HG03066 (cell line): ENCODE measurements at regions not wholly inside any gene's neighbourhood (a gene's known extent, or its start where the extent isn't known, plus 50 kb on each side); places are given as distances from the start of the nearest gene placed in this dataset.

Experiments used
- ATAC-seq: cut with Tn5 transposase; IDR thresholded peaks from one replicate; pipeline ENCODE4 v1.9.1; 2021; ENCODE audit warnings: low read depth; ENCODE audit not compliant: unreplicated experiment

DNA sequence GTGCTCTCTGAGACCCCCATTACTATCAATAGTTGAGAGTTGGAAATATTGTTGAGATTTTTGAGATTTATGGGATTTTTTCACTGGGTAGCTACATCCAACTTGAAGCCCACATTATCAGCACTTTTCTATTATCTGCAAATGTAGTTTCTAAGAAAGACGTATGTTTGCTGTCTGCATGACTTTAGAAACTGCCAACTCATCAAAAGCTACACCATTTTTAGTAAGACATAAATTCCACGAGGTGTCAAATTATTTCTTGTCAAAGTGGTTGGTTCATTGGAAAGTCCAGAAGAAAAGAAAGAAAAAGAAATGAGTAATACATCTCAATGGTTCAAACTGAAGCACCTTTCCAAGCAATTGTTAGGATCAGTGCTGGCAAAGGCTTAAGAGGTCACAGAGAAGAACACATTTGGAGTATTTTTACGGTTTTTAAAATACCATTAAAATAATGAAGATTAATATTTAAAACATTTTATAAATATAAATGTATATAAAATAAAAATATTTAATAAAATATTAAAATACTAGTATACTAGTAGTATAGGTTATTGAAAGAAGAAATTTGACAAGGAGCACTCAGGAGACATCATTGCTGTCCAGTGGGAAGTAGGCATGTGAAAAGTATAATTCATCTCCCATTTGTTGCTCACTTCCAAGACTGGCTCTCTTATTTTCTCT lies 463.5 kb downstream of the TAFA4 start:
- ATAC-seq: no peak

DNA sequence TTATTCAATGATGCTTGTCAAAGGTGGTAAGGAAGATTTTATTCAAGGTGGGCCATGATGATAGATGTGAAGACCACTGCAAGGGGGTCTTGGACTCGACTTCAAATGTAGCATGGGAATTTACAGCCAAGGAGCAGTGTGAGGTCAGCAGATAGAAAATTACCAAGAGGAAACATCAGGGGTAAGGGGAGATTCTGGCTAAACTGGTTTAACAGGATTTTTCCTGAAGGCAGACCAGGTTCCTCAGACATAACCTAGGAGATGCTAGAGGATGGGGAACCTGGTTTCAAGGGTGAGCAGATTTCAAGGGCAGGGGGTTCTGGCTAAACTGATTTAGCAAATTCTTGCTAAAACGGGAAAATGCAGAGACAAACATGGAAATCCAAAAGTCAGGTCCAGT lies 464.9 kb downstream of the TAFA4 start:
- ATAC-seq: no peak

DNA sequence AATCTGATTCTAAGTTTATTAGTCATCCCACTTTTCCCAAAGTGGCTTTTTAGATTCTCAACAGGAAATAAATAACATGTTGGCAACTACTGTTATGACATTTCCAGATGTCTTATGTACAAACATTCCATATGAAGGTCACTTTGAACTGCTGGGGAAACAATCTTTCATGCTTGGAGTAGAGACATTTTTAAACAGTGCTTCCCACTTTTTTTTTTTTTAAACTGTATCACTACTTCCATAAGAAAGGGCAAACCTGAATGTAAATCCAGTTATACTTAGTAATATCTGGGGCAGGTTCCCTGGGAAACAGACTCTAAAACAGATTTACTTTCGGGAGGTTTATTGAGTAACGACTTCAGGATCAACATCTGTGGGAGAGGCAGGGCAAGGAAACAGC lies 473.8 kb downstream of the TAFA4 start:
- no peak for ATAC-seq

DNA sequence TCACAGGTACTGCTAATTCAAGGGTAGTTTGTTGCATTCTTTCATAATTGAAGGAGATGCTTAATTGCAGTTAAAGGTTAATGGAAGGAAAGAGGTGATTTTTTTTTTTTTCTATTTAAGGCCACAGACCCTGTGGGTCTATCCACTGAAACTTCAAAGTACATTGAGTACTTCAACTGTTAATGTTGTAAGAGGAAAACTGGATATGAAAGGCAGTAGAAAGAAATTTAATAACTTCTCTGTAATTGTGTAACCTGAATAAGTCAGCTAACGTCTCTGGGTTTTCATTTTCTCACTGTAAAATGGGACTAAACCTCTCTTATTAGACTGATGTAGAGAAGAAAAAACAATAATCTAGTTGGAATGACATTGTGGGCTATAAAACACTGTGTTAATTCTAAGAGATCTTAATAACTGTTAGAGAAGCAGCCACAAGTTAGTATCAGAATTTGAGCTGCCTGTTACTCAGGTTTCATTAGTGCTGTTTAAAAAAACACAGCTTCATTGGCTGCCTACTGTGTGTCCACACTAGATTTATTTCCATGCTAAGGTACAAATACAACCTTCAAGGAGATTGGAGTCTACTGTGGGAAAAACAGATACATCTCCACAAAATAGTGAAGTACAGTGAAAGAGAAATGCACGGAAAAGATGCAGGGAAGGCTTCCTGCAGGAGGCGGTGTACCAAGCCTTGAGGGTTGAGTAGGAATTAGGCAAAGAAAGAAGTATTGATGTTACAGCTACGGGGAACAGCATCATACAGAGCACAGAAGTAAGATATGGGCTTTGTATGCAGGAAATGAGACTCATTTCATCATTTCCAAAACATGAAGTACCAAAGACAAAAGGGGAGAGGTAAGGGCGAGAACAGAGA lies 483.6 kb downstream of the TAFA4 start:
- no peak for ATAC-seq

DNA sequence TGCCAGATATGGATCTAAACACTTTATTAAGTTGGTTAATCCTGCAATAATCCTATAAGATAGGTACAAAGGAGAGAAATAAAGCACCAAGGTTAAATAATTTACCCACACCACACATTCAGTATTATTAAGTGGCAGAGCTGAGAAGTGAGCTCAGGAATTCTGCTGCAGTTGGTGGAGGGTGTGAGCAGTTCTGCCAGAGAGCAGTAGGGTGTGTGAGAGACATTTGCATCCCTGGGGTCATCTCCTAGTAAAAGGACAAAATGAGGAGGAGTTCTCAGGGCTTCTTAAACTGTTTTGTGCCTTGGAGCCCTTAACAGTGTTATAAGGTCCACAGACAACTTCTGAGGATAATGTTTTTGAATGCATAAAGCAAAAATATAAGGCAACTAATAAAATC lies 484.5 kb downstream of the TAFA4 start:
- no peak for ATAC-seq

DNA sequence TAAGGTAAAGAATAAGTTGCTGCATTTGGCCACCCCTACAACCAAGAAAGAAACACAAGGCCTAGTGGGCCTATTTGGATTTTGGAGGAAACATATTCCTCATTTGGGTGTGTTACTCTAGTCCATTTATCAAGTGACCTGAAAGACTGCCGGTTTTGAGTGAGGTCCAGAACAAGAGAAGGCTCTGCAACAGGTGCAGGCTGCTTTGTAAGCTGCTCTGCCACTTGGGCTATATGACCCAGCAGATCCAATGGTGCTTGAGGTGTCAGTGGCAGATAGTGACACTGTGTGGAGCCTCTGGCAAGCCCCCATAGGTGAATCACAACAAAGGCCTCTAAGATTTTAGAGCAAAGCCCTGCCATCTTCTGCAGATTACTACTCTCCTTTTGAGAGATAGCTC lies 491.3 kb downstream of the TAFA4 start:
- ATAC-seq: no peak

DNA sequence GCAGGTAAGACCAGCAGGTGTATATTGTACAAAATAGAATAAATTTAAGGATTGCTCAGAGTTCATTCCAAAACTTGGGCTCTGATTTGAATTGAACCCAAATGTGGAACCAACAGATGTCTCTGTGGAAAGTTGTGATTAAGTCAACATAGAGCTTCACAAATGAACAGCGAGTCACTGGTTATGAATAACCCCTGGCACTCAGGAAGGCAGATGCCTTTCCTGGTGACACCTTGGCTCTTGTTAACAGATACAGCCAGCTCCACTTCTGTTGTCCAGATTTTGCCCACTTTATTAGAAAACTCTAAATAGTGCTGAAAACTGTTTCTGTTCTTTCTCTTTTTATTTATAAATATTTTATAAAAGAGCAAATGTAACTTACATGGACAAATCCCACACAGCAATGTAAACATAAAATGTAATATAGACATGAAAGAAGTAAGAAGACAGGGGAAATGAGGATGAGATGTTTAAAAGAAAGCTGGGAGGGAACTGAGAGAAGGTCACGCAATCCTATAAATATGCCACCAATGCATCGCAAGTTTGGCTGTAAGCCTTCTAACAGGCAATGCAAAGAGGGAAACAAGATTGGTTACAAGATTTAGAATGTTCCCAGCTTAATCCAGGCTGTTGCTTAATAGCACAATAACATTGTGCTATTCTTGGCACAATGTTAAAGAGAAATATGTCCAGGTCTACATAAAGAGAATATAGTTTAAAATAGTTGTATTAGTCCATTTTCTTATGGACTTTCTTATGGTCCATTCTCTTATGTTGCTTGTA lies 495.5 kb downstream of the TAFA4 start:
- no peak for ATAC-seq

DNA sequence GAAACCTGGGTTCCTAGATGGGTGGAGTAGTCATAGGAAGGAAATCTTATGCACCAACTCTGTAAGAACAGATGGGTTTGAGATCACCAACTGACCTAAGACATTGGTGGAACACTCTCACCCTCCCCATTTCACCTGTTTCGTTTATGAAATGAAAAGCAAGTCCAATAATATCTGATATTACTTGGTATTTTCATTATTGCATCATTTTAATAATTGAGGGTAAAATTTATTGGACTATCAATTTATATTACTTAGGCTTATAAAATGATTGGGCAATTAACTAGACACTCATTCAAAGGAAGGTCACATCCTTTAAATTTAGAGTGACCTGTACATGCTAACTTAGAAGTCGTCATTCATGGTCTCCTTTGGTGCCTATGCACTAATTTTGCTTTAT lies 503.9 kb downstream of the TAFA4 start:
- ATAC-seq: no peak

DNA sequence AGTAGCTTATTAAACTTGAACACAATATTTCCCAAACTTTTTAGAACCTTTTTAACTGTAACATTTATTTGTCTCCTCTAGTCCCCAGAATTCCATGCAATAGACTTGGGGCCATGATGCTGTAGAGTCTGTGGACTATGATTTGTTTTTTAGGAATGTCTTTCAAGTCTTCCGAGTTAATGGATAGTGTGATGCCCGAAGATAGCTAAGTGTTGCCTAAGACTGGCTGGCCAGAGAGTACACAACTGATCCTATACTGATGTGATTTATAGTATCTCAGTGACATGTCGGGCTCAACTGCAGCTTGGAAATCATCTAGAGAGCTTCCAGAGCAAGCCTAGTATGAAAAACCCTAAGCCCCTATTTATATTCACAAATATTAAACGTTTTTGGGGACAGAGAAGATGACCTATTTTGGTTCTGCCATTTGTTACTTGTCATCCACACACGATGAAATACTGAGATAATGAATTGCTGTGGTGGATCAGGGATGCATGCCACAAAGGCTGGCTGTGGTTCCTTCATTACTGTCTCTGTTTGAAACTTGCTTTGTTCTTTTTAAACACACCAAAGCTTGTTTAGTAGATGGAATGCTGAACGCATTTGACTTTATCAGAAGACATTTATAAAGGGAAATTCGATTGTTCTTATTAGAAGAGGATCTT lies 507.4 kb downstream of the TAFA4 start:
- no peak for ATAC-seq

DNA sequence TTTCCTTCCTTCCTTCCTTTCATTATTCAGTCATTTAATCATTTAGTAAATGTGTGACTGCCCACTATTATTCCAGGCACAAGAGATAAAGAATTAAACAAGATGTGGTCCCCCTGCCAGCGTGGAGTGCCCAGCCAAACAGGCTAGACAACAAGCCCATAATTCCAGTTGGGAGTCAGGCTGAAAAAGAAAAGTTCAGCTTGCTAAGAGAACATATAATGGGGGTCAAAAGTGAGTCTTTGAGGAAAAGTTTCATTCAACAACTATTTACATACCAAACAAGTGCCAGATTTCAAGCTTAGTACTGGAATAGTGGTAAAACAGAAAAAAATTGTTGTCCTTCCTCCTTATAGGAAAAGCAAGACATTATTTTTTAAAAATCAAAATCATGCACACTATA lies 523.7 kb downstream of the TAFA4 start:
- ATAC-seq: no peak

DNA sequence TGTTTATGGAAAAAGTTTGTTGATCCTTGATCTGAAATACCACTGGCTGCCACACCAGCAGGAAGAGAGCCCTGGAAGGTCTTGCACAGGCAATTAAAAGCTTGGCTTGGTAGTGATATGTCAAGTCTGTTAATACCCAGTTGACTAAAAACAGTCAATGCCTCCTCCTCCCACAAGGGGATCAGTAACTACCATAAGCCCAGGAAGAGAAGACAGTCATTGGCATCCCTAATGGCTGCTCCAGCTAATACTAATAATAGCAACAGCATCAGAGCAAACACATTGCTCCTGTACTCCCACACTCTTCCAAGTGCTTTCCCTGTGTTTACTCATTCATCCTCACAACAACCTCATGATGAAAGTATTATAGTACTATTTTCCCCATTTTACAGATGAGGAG lies 528.6 kb downstream of the TAFA4 start:
- ATAC-seq: no peak

DNA sequence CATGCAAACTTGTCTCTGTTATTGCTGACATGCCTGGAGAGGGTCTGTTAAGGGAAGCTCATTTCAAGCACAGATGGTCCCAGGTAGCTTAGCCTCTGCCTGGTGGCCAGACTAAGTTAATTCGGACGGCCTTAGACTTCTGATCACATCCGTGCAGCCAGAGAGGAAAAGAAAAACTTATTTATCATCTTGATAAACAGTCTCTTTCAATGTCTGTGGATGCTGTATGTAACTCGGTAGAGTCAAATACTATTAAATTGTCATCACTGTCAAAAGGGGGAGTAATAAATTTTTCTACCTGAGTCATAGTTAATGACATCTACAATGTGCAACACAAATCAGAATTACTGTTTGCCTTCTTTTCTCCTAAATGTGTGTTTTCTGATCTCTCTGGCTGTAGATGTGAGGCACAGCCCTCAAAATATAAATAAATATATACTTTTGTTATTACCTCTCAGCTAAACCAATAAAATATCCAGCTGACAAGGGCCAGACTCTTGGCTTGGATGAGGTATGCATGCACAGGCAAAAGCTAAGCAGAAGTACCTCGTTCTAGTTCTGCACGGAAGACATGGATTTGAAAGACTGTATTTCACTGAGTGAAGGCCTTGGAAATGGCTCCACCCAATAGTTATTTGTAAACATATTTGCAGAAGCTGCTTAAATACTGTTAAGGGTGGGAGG lies 530.0 kb downstream of the TAFA4 start:
- ATAC-seq: no peak

DNA sequence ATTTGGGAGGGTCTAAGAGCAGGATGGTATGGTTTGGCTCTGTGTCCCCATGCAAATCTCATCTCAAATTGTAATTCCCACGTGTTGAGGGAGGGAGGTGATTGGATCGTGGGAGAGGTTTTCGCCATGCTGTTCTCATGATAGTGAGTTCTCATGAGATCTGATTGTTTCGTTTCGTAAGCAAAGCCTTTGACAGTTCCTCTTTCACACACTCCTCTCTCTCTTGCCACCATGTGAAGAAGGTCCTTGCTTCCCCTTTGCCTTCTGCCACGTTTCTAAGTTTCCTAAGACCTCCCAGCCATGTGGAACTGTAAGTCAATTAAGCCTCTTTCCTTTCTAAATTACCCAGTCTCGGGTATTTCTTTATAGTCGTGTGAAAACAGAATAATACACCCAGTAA lies 553.7 kb downstream of the TAFA4 start:
- ATAC-seq: no peak

DNA sequence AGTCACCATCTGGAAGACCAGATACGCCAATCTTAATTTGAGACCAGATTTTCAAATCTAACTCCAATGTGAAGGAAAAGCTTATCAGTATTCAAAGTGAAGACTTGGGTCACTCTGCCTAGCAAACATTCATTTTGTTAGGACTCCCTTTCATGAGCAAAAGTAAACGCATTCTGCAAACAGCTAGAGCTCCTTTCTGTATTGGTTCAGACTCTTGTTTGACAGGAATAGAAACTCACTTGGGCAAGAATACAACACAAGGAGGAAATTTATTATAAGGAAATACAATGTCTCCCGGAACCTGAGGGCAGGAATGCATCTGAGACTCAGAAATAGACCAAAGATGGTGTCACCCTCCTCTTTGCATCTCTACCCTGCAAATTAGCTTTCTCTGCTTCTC lies 558.6 kb downstream of the TAFA4 start:
- ATAC-seq: no peak

DNA sequence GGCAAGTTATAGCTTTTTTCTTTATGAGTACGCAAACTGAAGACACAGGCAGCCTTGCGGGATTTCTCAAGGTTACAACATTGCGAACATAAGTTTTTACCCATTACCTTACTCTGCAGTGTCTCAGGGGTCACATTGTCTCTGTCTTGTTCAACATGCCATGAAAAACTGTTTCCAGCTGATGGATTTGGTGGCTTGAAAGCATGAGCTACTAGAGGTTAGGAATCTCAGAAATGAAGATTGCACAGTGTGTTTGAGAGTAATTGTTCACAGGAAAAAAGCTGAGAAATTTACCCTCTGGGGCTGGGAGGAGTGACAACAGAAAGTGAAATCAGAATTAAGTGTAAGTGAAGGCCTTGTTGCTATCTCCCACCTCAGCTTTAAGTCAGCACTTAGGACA lies 568.6 kb downstream of the TAFA4 start:
- no peak for ATAC-seq

DNA sequence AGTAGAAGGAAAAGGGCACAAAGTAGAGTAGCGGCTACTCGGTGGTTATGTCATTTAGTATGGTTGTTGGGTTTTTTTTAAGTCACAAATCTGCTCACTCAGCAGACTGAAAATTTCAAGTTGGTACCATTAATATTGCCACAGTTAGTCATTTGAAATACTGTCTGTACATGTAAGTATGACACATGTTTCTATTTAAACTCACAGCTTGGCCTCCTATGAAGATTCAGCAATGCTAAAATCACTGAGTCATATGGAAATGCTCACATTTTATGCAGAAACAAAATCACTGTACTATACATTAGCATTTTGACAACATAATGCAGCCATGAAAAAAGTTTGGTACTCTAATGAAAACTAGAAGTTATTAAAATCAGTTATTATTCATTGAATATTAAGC lies 571.9 kb downstream of the TAFA4 start:
- ATAC-seq: no peak

DNA sequence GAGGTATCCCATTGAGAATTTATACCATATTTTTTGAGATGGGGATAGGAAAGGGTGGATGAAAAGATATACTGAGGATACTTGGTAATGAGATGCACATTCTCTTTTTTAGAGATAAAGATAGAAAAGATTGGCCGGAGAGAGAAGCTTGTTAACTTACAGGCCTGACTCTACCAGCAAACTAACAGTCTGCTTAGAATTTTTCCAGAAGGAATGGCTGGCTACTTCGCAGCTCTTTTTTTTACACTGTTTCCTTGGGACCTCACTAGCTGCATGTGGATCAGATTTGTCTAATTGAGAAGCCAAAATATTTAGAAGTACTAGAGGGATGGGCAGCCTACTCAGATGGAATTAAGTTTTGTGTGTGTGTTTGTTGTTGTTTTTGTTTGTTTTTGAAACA lies 586.6 kb downstream of the TAFA4 start:
- no peak for ATAC-seq

DNA sequence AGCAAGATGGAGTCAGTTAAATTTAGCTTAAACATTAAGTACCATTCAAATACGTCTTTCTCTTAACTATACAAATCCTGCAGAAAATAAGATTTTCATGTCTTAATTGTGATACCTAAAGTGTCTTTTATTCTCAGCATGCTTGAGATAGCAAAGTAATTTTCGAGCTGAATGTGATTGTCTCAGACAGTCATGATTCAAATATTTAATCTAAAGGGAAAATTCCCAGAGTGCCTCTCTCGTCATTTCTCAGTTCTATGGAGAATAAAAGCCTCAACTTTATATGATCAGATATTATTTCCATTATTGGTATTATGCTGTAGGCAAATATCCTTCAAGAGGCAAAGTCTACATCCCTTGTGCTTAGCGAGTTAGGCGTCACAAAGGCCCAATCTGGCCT lies 589.9 kb downstream of the TAFA4 start:
- ATAC-seq: no peak

DNA sequence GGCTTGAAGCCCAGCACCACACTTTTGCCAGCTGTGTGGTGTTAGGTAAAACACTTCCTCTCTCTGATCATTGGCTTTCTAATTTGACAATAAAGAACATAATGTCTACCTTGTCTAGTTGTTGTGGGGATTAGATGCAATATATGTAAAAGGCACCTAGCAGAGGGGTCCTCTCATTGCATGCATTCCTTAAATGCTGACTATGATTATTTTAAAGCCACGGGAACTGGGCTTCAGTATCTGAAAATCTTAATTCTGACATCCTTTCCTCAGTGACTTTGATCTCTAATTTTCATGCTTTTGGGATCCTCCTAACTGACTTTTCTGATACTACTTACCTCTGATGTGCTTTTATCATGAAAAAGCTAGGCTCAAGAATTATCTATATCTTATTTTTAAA lies 596.3 kb downstream of the TAFA4 start:
- ATAC-seq: no peak

DNA sequence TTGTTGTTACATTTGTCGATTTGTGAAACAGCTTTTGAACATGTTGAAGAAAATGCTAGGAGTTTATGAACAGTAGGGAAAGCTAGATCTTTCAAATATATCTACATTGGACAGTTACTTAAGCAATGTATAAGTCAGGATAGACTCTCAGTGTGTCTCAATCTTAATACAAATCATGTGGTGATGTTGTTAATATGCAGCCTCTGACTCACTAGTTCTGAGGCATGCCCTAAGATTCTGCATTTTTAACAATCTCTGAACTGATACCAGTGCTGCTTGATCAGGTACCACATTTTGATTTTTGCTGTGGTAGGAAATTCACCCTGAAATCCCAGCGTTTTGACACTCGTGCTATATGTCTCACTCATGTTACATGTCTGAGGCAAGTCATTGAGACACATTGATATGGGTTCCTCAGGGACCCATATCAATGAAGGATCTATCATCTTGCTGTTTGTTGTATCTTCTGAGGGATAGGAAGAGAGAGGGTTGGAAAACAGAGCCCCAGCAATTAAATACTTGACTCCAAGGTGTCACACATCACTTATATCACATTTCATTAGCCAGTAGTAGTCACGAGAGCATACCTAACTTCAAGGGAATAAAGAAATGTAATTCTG lies 597.9 kb downstream of the TAFA4 start:
- no peak for ATAC-seq
